ENCODE measurements at regions not wholly inside any gene's neighbourhood (a gene's known extent, or its start where the extent isn't known, plus 50 kb on each side); places are given as distances from the start of the nearest gene placed in this dataset.

DNA sequence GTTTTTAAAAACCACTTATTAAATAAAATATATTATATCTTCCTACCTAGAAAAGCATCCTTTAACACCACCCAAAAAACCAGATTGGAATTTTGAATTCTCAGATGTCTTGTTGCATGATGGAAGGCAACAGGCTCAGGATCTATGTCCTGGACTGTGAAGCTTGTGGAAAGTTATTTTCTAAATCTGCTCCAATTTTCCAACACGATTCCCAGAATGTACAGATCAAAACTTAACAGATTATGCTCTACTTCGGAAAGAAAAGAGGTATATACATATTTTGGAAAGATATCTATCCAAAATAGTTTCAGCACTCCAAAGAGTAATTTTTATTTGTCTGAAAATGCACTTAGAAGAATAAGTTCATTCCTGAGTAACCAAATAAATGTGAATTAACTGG lies 291.7 kb upstream of the EMCN start:
- Histone ChIP-seq H3K9me3 (no peaks in the 10 kb centered on the region), H3K9ac (no peak overlapping the region), H3K27ac (ENCODE audit: low read depth in 2 of 2, low read length in 1 of 2) (no peak overlapping the region), H3K4me3 (ENCODE audit: low read depth in 2 of 2, low read length in 1 of 2) (no peak overlapping the region), H3K36me3 (replicated peaks in 1 of 2; ENCODE audit: control insufficient read depth in 1 of 2, insufficient read depth in 2 of 2, low read length in 1 of 2) (no peaks in the 10 kb centered on the region), H4K20me1 (ENCODE audit: insufficient read depth) (no peaks in the 10 kb centered on the region), H3K4me1 (ENCODE audit: control insufficient read depth in 1 of 2, insufficient read depth in 2 of 2, low read depth in 1 of 2, low read length in 1 of 2) (peaks cover 0 to 2% of the 10 kb centered on the region in 2 experiments; a peak in 2 of 4 replicates), H2AFZ (ENCODE audit: low read depth) (no peak overlapping the region), H3K27me3 (ENCODE audit: insufficient read depth) (no peaks in the 10 kb centered on the region), H3K4me2 (no peak overlapping the region), H3K79me2 (ENCODE audit: insufficient read depth) (no peaks in the 10 kb centered on the region), H3F3A (replicated peaks; ENCODE audit: insufficient read depth) (no peaks in the 10 kb centered on the region), H3K9me2 (no peaks in the 10 kb centered on the region)
- POLR2A ChIA-PET, result no interaction called here
- CTCF ChIA-PET, result interaction anchor here (1.3 kb wide), 1 partner anchor 15 kb away, joined by 5 read pairs; no protein-coding TSS in a partner anchor
- TF ChIP-seq POLR2AphosphoS5 (IDR thresholded peaks at IDR 0.05; ENCODE audit: low read depth, low read length), result no peak
- TF ChIP-seq, protein P1, sequence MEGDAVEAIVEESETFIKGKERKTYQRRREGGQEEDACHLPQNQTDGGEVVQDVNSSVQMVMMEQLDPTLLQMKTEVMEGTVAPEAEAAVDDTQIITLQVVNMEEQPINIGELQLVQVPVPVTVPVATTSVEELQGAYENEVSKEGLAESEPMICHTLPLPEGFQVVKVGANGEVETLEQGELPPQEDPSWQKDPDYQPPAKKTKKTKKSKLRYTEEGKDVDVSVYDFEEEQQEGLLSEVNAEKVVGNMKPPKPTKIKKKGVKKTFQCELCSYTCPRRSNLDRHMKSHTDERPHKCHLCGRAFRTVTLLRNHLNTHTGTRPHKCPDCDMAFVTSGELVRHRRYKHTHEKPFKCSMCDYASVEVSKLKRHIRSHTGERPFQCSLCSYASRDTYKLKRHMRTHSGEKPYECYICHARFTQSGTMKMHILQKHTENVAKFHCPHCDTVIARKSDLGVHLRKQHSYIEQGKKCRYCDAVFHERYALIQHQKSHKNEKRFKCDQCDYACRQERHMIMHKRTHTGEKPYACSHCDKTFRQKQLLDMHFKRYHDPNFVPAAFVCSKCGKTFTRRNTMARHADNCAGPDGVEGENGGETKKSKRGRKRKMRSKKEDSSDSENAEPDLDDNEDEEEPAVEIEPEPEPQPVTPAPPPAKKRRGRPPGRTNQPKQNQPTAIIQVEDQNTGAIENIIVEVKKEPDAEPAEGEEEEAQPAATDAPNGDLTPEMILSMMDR (IDR thresholded peaks at IDR 0.05), result no peak
- TF ChIP-seq TEAD4 (IDR thresholded peaks at IDR 0.05; ENCODE audit: borderline replicate concordance, insufficient read depth), result no peak
- TF ChIP-seq FOSL2 (IDR thresholded peaks at IDR 0.05; ENCODE audit: borderline replicate concordance, low read depth), result no peak
- TF ChIP-seq RXRA (IDR thresholded peaks at IDR 0.05; ENCODE audit: borderline replicate concordance, low read depth), result no peak
- TF ChIP-seq NFIC (IDR thresholded peaks at IDR 0.05; ENCODE audit: borderline replicate concordance), result no peak
- no peak for TF ChIP-seq RAD21 (IDR thresholded peaks at IDR 0.05; ENCODE audit: low read length)
- TF ChIP-seq GABPA (IDR thresholded peaks at IDR 0.05; ENCODE audit: low read depth), result no peak
- TF ChIP-seq, protein P2, sequence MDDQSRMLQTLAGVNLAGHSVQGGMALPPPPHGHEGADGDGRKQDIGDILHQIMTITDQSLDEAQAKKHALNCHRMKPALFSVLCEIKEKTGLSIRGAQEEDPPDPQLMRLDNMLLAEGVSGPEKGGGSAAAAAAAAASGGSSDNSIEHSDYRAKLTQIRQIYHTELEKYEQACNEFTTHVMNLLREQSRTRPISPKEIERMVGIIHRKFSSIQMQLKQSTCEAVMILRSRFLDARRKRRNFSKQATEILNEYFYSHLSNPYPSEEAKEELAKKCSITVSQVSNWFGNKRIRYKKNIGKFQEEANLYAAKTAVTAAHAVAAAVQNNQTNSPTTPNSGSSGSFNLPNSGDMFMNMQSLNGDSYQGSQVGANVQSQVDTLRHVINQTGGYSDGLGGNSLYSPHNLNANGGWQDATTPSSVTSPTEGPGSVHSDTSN (IDR thresholded peaks at IDR 0.05), result no peak
- TF ChIP-seq, protein P3, sequence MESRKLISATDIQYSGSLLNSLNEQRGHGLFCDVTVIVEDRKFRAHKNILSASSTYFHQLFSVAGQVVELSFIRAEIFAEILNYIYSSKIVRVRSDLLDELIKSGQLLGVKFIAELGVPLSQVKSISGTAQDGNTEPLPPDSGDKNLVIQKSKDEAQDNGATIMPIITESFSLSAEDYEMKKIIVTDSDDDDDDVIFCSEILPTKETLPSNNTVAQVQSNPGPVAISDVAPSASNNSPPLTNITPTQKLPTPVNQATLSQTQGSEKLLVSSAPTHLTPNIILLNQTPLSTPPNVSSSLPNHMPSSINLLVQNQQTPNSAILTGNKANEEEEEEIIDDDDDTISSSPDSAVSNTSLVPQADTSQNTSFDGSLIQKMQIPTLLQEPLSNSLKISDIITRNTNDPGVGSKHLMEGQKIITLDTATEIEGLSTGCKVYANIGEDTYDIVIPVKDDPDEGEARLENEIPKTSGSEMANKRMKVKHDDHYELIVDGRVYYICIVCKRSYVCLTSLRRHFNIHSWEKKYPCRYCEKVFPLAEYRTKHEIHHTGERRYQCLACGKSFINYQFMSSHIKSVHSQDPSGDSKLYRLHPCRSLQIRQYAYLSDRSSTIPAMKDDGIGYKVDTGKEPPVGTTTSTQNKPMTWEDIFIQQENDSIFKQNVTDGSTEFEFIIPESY (IDR thresholded peaks at IDR 0.05; ENCODE audit: borderline replicate concordance, low read depth), result no peak
- TF ChIP-seq, protein P4, sequence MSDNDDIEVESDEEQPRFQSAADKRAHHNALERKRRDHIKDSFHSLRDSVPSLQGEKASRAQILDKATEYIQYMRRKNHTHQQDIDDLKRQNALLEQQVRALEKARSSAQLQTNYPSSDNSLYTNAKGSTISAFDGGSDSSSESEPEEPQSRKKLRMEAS (IDR thresholded peaks at IDR 0.05; ENCODE audit: low read depth), result no peak
- TF ChIP-seq, protein P5, sequence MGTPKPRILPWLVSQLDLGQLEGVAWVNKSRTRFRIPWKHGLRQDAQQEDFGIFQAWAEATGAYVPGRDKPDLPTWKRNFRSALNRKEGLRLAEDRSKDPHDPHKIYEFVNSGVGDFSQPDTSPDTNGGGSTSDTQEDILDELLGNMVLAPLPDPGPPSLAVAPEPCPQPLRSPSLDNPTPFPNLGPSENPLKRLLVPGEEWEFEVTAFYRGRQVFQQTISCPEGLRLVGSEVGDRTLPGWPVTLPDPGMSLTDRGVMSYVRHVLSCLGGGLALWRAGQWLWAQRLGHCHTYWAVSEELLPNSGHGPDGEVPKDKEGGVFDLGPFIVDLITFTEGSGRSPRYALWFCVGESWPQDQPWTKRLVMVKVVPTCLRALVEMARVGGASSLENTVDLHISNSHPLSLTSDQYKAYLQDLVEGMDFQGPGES (IDR thresholded peaks at IDR 0.05; ENCODE audit: low read depth, low read length), result no peak
- no peak for TF ChIP-seq MEF2A (IDR thresholded peaks at IDR 0.05; ENCODE audit: borderline replicate concordance, low read depth)
- TF ChIP-seq RFX5 (IDR thresholded peaks at IDR 0.05; ENCODE audit: low read length), result no peak
- TF ChIP-seq, protein P6, sequence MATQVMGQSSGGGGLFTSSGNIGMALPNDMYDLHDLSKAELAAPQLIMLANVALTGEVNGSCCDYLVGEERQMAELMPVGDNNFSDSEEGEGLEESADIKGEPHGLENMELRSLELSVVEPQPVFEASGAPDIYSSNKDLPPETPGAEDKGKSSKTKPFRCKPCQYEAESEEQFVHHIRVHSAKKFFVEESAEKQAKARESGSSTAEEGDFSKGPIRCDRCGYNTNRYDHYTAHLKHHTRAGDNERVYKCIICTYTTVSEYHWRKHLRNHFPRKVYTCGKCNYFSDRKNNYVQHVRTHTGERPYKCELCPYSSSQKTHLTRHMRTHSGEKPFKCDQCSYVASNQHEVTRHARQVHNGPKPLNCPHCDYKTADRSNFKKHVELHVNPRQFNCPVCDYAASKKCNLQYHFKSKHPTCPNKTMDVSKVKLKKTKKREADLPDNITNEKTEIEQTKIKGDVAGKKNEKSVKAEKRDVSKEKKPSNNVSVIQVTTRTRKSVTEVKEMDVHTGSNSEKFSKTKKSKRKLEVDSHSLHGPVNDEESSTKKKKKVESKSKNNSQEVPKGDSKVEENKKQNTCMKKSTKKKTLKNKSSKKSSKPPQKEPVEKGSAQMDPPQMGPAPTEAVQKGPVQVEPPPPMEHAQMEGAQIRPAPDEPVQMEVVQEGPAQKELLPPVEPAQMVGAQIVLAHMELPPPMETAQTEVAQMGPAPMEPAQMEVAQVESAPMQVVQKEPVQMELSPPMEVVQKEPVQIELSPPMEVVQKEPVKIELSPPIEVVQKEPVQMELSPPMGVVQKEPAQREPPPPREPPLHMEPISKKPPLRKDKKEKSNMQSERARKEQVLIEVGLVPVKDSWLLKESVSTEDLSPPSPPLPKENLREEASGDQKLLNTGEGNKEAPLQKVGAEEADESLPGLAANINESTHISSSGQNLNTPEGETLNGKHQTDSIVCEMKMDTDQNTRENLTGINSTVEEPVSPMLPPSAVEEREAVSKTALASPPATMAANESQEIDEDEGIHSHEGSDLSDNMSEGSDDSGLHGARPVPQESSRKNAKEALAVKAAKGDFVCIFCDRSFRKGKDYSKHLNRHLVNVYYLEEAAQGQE (IDR thresholded peaks at IDR 0.05; ENCODE audit: low read depth, low read length), result no peak
- TF ChIP-seq, protein P7, sequence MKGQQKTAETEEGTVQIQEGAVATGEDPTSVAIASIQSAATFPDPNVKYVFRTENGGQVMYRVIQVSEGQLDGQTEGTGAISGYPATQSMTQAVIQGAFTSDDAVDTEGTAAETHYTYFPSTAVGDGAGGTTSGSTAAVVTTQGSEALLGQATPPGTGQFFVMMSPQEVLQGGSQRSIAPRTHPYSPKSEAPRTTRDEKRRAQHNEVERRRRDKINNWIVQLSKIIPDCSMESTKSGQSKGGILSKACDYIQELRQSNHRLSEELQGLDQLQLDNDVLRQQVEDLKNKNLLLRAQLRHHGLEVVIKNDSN (IDR thresholded peaks at IDR 0.05; ENCODE audit: borderline replicate concordance, low read depth), result no peak
- no peak for TF ChIP-seq GATA2 (CRISPR knock-in tag; IDR thresholded peaks at IDR 0.05)
- TF ChIP-seq EP300 (IDR thresholded peaks at IDR 0.05; ENCODE audit: borderline replicate concordance in 1 of 2, low read depth in 1 of 2, low read length in 1 of 2), result no peak
- no peak for TF ChIP-seq SIN3A (IDR thresholded peaks at IDR 0.05; ENCODE audit: borderline replicate concordance, low read depth, low read length)
- no peak for TF ChIP-seq EZH2phosphoT487 (IDR thresholded peaks at IDR 0.05; ENCODE audit: borderline replicate concordance, low read depth)
- no peak for DNase-seq
- 65% methylated on average over 2 of the region's 2 CpGs for WGBS (ENCODE audit: low lambda C conversion rate)

Measured in SK-N-SH (cell line).